SK-N-SH (cell line): ENCODE measurements at regions not wholly inside any gene's neighbourhood (a gene's known extent, or its start where the extent isn't known, plus 50 kb on each side); places are given as distances from the start of the nearest gene placed in this dataset.

Source experiments
- CTCF ChIA-PET: fragments of 300-600, 350-600 bp; formaldehyde crosslinking; extraction: SDS; loops from one replicate; lab custom pipeline; 2021; lab: Yijun Ruan, JAX
- POLR2A ChIA-PET: fragments of 350-600 bp; sonication (Branson Sonifier 250); formaldehyde crosslinking; extraction: SDS; loops from one replicate; lab custom pipeline; 2020; ENCODE audit warnings: antibody characterized with exemption, inconsistent platforms; lab: Yijun Ruan, JAX
- DNase-seq: peaks from one replicate; pipeline ENCODE4 v3.0.0; 2012
- H2AFZ ChIP-seq: fragments of 200-600 bp; sonication (generic); 2 replicates; pipeline ENCODE4 v1.8.1; 2016; ENCODE audit warnings: antibody characterized with exemption, mild to moderate bottlenecking, low read depth
- H3F3A ChIP-seq: fragments of 200-600 bp; sonication (generic); replicated peaks from 2 replicates; pipeline ENCODE3; 2016; ENCODE audit warnings: antibody characterized with exemption, mild to moderate bottlenecking; ENCODE audit not compliant: insufficient read depth
- H3K27ac ChIP-seq, 2 experiments: fragments of 200-500 bp in 1 of 2; fragments of 200-600 bp in 1 of 2; sonication (Bioruptor generic) in 1 of 2; sonication (generic), shearing (Covaris generic) in 1 of 2; 2 replicates each; pipeline versions ENCODE4 v1.5.1 to v1.6.1; 2014 to 2016; ENCODE audit warnings: low read depth in 2 of 2, inconsistent platforms in 1 of 2, low read length in 1 of 2, mild to moderate bottlenecking in 1 of 2, mixed read lengths in 1 of 2
- H3K27me3 ChIP-seq: fragments of 200-600 bp; sonication (generic), shearing (Covaris generic); 2 replicates; pipeline ENCODE4 v1.6.1; 2016; ENCODE audit warnings: mixed run types; ENCODE audit not compliant: insufficient read depth
- H3K36me3 ChIP-seq, 2 experiments: fragments of 200-500 bp in 1 of 2; fragments of 200-600 bp in 1 of 2; sonication (Bioruptor generic) in 1 of 2; sonication (generic) in 1 of 2; replicated peaks in 1 of 2; 2 replicates each; pipeline versions ENCODE3 to v1.5.1; 2014 to 2016; ENCODE audit warnings: low read length in 1 of 2, mild to moderate bottlenecking in 1 of 2; ENCODE audit not compliant: insufficient read depth in 2 of 2, control insufficient read depth in 1 of 2
- H3K4me1 ChIP-seq, 2 experiments: fragments of 200-500 bp in 1 of 2; fragments of 200-600 bp in 1 of 2; sonication (Bioruptor generic) in 1 of 2; sonication (generic), shearing (Covaris generic) in 1 of 2; 2 replicates each; pipeline versions ENCODE4 v1.5.1 to v1.6.1; 2014 to 2016; ENCODE audit warnings: low read depth in 1 of 2, low read length in 1 of 2, mixed run types in 1 of 2; ENCODE audit not compliant: insufficient read depth in 2 of 2, control insufficient read depth in 1 of 2
- H3K4me2 ChIP-seq: fragments of 200-600 bp; sonication (generic), shearing (Covaris generic); 2 replicates; pipeline ENCODE4 v1.6.1; 2017; ENCODE audit warnings: mixed run types
- H3K4me3 ChIP-seq, 2 experiments: fragments of 200-500 bp in 1 of 2; fragments of 200-600 bp in 1 of 2; sonication (Bioruptor generic) in 1 of 2; sonication (generic), shearing (Covaris generic) in 1 of 2; 2 replicates each; pipeline versions ENCODE4 v1.5.1 to v1.8.1; 2014 to 2016; ENCODE audit warnings: low read depth in 2 of 2, inconsistent platforms in 1 of 2, low read length in 1 of 2, mild to moderate bottlenecking in 1 of 2, mixed read lengths in 1 of 2, moderate library complexity in 1 of 2
- H3K79me2 ChIP-seq: fragments of 200-600 bp; sonication (generic); 2 replicates; pipeline ENCODE4 v1.8.1; 2017; ENCODE audit warnings: mild to moderate bottlenecking; ENCODE audit not compliant: insufficient read depth
- H3K9ac ChIP-seq: fragments of 200-600 bp; sonication (generic); 2 replicates; pipeline ENCODE4 v1.6.1; 2017; ENCODE audit warnings: mixed run types
- H3K9me2 ChIP-seq: fragments of 200-600 bp; sonication (generic); 2 replicates; pipeline ENCODE4 v1.6.1; 2017; ENCODE audit warnings: mixed run types
- H3K9me3 ChIP-seq: fragments of 200-600 bp; sonication (generic); 2 replicates; pipeline ENCODE4 v1.6.1; 2017; ENCODE audit warnings: mixed run types, mild to moderate bottlenecking, moderate library complexity
- H4K20me1 ChIP-seq: fragments of 200-600 bp; sonication (generic); 2 replicates; pipeline ENCODE4 v1.6.1; 2017; ENCODE audit warnings: mild to moderate bottlenecking, mixed run types; ENCODE audit not compliant: insufficient read depth
- CHD2 ChIP-seq: fragments of 150-350 bp; IDR thresholded peaks from 2 replicates; pipeline ENCODE4 v1.6.1; 2018; ENCODE audit warnings: low read length; ENCODE audit not compliant: partially characterized antibody
- CTCF ChIP-seq: fragments of 200-600 bp; sonication (generic); IDR thresholded peaks from 2 replicates; pipeline ENCODE4 v1.6.1; 2017; ENCODE audit warnings: antibody characterized with exemption, mild to moderate bottlenecking, moderate library complexity
- EZH2phosphoT487 ChIP-seq: fragments of 200-600 bp; sonication (generic); IDR thresholded peaks from 2 replicates; pipeline ENCODE4 v1.6.1; 2017; ENCODE audit warnings: low read depth, mixed run types, mild to moderate bottlenecking, antibody characterized with exemption, moderate library complexity, borderline replicate concordance
- FOSL2 ChIP-seq: IDR thresholded peaks from 2 replicates; pipeline ENCODE4 v1.4.0; 2012; ENCODE audit warnings: low read depth, mild to moderate bottlenecking, moderate library complexity, borderline replicate concordance
- FOXM1 ChIP-seq: IDR thresholded peaks from 2 replicates; pipeline ENCODE4 v1.4.0; 2012; ENCODE audit warnings: low read depth, mild to moderate bottlenecking
- JUND ChIP-seq: IDR thresholded peaks from 2 replicates; pipeline ENCODE4 v1.4.0; 2012
- MXI1 ChIP-seq: IDR thresholded peaks from 2 replicates; pipeline ENCODE4 v1.6.1; 2012; ENCODE audit warnings: mild to moderate bottlenecking, low read depth, low read length, improper control_type of control experiment
- NFIC ChIP-seq: IDR thresholded peaks from 2 replicates; pipeline ENCODE4 v1.4.0; 2012; ENCODE audit warnings: borderline replicate concordance
- RAD21 ChIP-seq: IDR thresholded peaks from 2 replicates; pipeline ENCODE4 v1.6.1; 2012; ENCODE audit warnings: mild to moderate bottlenecking, low read length
- RCOR1 ChIP-seq: fragments of 150-350 bp; IDR thresholded peaks from 2 replicates; pipeline ENCODE4 v1.6.1; 2017; ENCODE audit warnings: antibody characterized with exemption, low read length
- REST ChIP-seq: IDR thresholded peaks from 2 replicates; pipeline ENCODE4 v1.6.1; 2012; ENCODE audit warnings: mild to moderate bottlenecking, low read depth, low read length, moderate library complexity
- RFX5 ChIP-seq: IDR thresholded peaks from 2 replicates; pipeline ENCODE4 v1.6.1; 2012; ENCODE audit warnings: mild to moderate bottlenecking, improper control_type of control experiment, low read length
- RXRA ChIP-seq: IDR thresholded peaks from 2 replicates; pipeline ENCODE4 v1.4.0; 2012; ENCODE audit warnings: low read depth, mild to moderate bottlenecking, borderline replicate concordance
- SIN3A ChIP-seq: IDR thresholded peaks from 2 replicates; pipeline ENCODE4 v1.6.1; 2012; ENCODE audit warnings: low read depth, mild to moderate bottlenecking, low read length, moderate library complexity, borderline replicate concordance
- SMC3 ChIP-seq: IDR thresholded peaks from 2 replicates; pipeline ENCODE4 v1.6.1; 2012; ENCODE audit warnings: low read depth, low read length, improper control_type of control experiment
- TAF1 ChIP-seq: IDR thresholded peaks from 2 replicates; pipeline ENCODE4 v1.6.1; 2012; ENCODE audit warnings: low read depth, mild to moderate bottlenecking, low read length, moderate library complexity, borderline replicate concordance
- TEAD4 ChIP-seq: IDR thresholded peaks from 2 replicates; pipeline ENCODE4 v1.4.0; 2012; ENCODE audit warnings: mild to moderate bottlenecking, borderline replicate concordance; ENCODE audit not compliant: insufficient read depth
- USF1 ChIP-seq: IDR thresholded peaks from 2 replicates; pipeline ENCODE4 v1.4.0; 2012; ENCODE audit warnings: low read depth, borderline replicate concordance
- WGBS: methylation state at CpG from one replicate; pipeline ENCODE4 v1.1.6; 2017; ENCODE audit warnings: low lambda C conversion rate; 5-methylcytosine and 5-hydroxymethylcytosine counted together

- Histone ChIP-seq H3F3A (no peaks in the 10 kb centered on the region), H3K4me1 (no peaks in the 10 kb centered on the region; a peak in 1 of 4 replicates), H3K36me3 (no peaks in the 10 kb centered on the region), H4K20me1 (no peaks in the 10 kb centered on the region), H2AFZ (no peak overlapping the region), H3K4me2 (no peak overlapping the region), H3K27me3 (no peaks in the 10 kb centered on the region), H3K4me3 (no peak overlapping the region), H3K9me2 (no peaks in the 10 kb centered on the region), H3K9ac (no peak overlapping the region), H3K27ac (no peak overlapping the region), H3K79me2 (no peaks in the 10 kb centered on the region; the same call in 1 of the 2 replicates), H3K9me3 (no peaks in the 10 kb centered on the region)
- ChIA-PET POLR2A (no interaction called here), CTCF (interaction anchor here (0.6 to 0.8 kb wide), 2 partner anchors 26 to 962 kb away, joined by 3 read pairs; no protein-coding TSS in a partner anchor)
- no peak for TF ChIP-seq FOSL2
- TF ChIP-seq RAD21, result no peak
- no peak for TF ChIP-seq CTCF
- no peak for TF ChIP-seq USF1
- TF ChIP-seq NFIC, result no peak
- no peak for TF ChIP-seq EZH2phosphoT487
- no peak for TF ChIP-seq RCOR1
- no peak for TF ChIP-seq TEAD4
- no peak for TF ChIP-seq TAF1
- TF ChIP-seq SIN3A, result no peak
- TF ChIP-seq RFX5, result no peak
- no peak for TF ChIP-seq SMC3
- TF ChIP-seq FOXM1, result no peak
- no peak for TF ChIP-seq JUND
- TF ChIP-seq CHD2, result no peak
- no peak for TF ChIP-seq MXI1
- TF ChIP-seq REST, result no peak
- TF ChIP-seq RXRA, result no peak
- WGBS, result 78% methylated on average over 1 of the region's 1 CpG
- no peak for DNase-seq
These were observed 1279.0 kb upstream of the CDH8 start for GRCh38 chr16:63315229-63315628.
